ENCODE measurements at regions not wholly inside any gene's neighbourhood (a gene's known extent, or its start where the extent isn't known, plus 50 kb on each side); places are given as distances from the start of the nearest gene placed in this dataset.

DNA sequence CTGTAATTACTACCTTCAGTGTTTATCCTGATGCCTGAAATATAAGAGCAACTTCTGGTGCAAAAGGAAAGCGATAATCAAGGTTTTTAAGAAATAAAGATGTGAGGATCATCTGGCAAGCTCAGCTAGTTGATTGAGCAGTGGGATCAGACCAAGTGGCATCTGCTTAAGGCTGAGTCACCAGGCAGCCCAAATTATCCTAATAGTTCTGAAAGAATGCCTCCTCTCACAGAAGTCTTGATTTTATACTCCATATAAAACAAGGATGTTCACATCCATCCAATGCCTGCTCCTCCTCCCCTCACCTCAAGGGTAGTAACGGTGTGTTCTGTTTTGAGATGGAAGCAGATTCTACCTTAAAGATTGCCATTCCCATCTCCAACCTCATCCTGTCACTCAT lies 134.5 kb upstream of the RASGEF1B start:
- WGBS, 2 experiments (ENCODE audit: extremely low coverage in 1 of 2, insufficient coverage in 1 of 2, insufficient read length in 1 of 2, insufficient replicate concordance in 2 of 2, low coverage in 1 of 2, low lambda C conversion rate in 2 of 2, missing lambda C conversion rate in 1 of 2), result 97% methylated on average over 2 of the region's 2 CpGs; no CpG with 5 or more reads in 1 of the 2 experiments
- Histone ChIP-seq H3K23ac (ENCODE audit: insufficient read length) (no peak overlapping the region), H3K27ac (ENCODE audit: low read depth, low read length) (no peak overlapping the region), H2BK120ac (replicated peaks; ENCODE audit: low read depth, low read length) (no peak overlapping the region), H3K4ac (replicated peaks; ENCODE audit: insufficient read length, low read depth, low read length) (no peak overlapping the region), H3K18ac (ENCODE audit: extremely low read depth, low read length) (no peak overlapping the region), H2BK15ac (ENCODE audit: low read length) (no peak overlapping the region), H3K9ac (replicated peaks in 1 of 4; ENCODE audit: extremely low read depth in 1 of 4, low read depth in 3 of 4, low read length in 3 of 4) (no peak overlapping the region), H3K79me1 (ENCODE audit: low read depth, low read length) (no peaks in the 10 kb centered on the region), H2BK12ac (ENCODE audit: low read depth, low read length) (no peak overlapping the region), H3K27me3 (replicated peaks in 1 of 4; ENCODE audit: control insufficient read depth in 3 of 4, extremely low read depth in 1 of 4, insufficient read depth in 3 of 4, low read length in 3 of 4) (no peaks in the 10 kb centered on the region), H2AFZ (ENCODE audit: low read length) (no peak overlapping the region), H4K5ac (ENCODE audit: insufficient read length, low read depth, low read length) (no peak overlapping the region), H3K23me2 (ENCODE audit: low read depth, low read length) (no peaks in the 10 kb centered on the region), H2BK5ac (ENCODE audit: low read depth, low read length) (no peak overlapping the region), H4K8ac (ENCODE audit: extremely low read depth, insufficient read depth, low read length) (no peak overlapping the region), H3K4me2 (ENCODE audit: insufficient read depth in 1 of 2, low read depth in 2 of 2, low read length in 2 of 2) (no peak overlapping the region), H4K20me1 (replicated peaks in 1 of 2; ENCODE audit: control insufficient read depth in 1 of 2, insufficient read depth in 2 of 2, low read length in 2 of 2) (no peaks in the 10 kb centered on the region), H3K14ac (ENCODE audit: insufficient read length) (no peak overlapping the region), H2AK5ac (ENCODE audit: low read depth, low read length) (no peak overlapping the region), H3K4me3 (ENCODE audit: extremely low read depth in 1 of 4, insufficient read depth in 2 of 4, low read depth in 3 of 4, low read length in 4 of 4) (no peak overlapping the region), H3K4me1 (replicated peaks in 1 of 4; ENCODE audit: control insufficient read depth in 3 of 4, insufficient read depth in 4 of 4, low read length in 3 of 4) (peaks cover 0 to 3% (median 0%) of the 10 kb centered on the region in 4 experiments; a peak in 1 of 7 replicates), H3K9me3 (ENCODE audit: insufficient read depth in 2 of 2, low read depth in 1 of 2, low read length in 1 of 2) (no peaks in the 10 kb centered on the region), H4K91ac (replicated peaks; ENCODE audit: insufficient read length, low read length) (no peak overlapping the region), H3K56ac (replicated peaks; ENCODE audit: insufficient read length, low read depth, low read length) (no peak overlapping the region), H3K79me2 (ENCODE audit: control insufficient read depth in 1 of 2, insufficient read depth in 2 of 2, low read length in 2 of 2) (no peaks in the 10 kb centered on the region), H3K36me3 (ENCODE audit: control insufficient read depth in 2 of 4, insufficient read depth in 4 of 4, low read length in 3 of 4) (no peaks in the 10 kb centered on the region; a peak in 1 of 8 replicates), H2BK20ac (ENCODE audit: low read length) (no peak overlapping the region)
- CTCF ChIA-PET (ENCODE audit: partially characterized antibody), result no interaction called here
- POLR2A ChIA-PET (ENCODE audit: partially characterized antibody), result no interaction called here
- DNase-seq (ENCODE audit: low read depth in 1 of 2, low spot score in 2 of 2) (no peak), FAIRE-seq (peak; percentile 19)
- TF ChIP-seq JUND (IDR thresholded peaks at IDR 0.05; ENCODE audit: low read length), result no peak
- no peak for TF ChIP-seq BCL11A (IDR thresholded peaks at IDR 0.05; ENCODE audit: low read depth in 2 of 2, low read length in 2 of 2)
- no peak for TF ChIP-seq ATF3 (IDR thresholded peaks at IDR 0.05; ENCODE audit: insufficient read depth, low read depth, low read length)
- no peak for TF ChIP-seq RAD21 (IDR thresholded peaks at IDR 0.05 in 1 of 2, conservative IDR thresholded peaks at IDR 0.05 in 1 of 2; ENCODE audit: low read depth in 2 of 2, low read length in 2 of 2)
- no peak for TF ChIP-seq ASH2L (IDR thresholded peaks at IDR 0.05; ENCODE audit: low read length)
- no peak for TF ChIP-seq CEBPB (IDR thresholded peaks at IDR 0.05; ENCODE audit: low read depth, low read length)
- no peak for TF ChIP-seq KDM1A (IDR thresholded peaks at IDR 0.05; ENCODE audit: borderline replicate concordance, low read length)
- no peak for TF ChIP-seq JUN (IDR thresholded peaks at IDR 0.05; ENCODE audit: low read depth, low read length)
- no peak for TF ChIP-seq NRF1 (IDR thresholded peaks at IDR 0.05; ENCODE audit: low read depth, low read length)
- TF ChIP-seq CREB1 (IDR thresholded peaks at IDR 0.05), result no peak
- TF ChIP-seq SP2 (IDR thresholded peaks at IDR 0.05; ENCODE audit: low read length), result no peak
- TF ChIP-seq SUZ12 (IDR thresholded peaks at IDR 0.05; ENCODE audit: low read length), result no peak
- no peak for TF ChIP-seq TAF7 (optimal IDR thresholded peaks at IDR 0.05; ENCODE audit: borderline replicate concordance, low read depth, low read length)
- TF ChIP-seq CBX8 (IDR thresholded peaks at IDR 0.05; ENCODE audit: borderline replicate concordance, low read depth, low read length), result no peak
- TF ChIP-seq SP4 (IDR thresholded peaks at IDR 0.05; ENCODE audit: low read length), result no peak
- no peak for TF ChIP-seq TAF1 (IDR thresholded peaks at IDR 0.05; ENCODE audit: low read depth, low read length)

Data from H1 (cell line).